GM21526 (cell line): ENCODE measurements at regions not wholly inside any gene's neighbourhood (a gene's known extent, or its start where the extent isn't known, plus 50 kb on each side); places are given as distances from the start of the nearest gene placed in this dataset.
"Not testable (repeated sequence)": the region's sequence is repeated elsewhere in the genome, so short reads cannot be mapped to it uniquely, and the experiment has no call there.

ENCODE experiments used
- ATAC-seq: cut with Tn5 transposase; IDR thresholded peaks from one replicate; pipeline ENCODE4 v1.9.1; 2021; ENCODE audit warnings: moderate library complexity; ENCODE audit not compliant: unreplicated experiment, low FRiP score

DNA sequence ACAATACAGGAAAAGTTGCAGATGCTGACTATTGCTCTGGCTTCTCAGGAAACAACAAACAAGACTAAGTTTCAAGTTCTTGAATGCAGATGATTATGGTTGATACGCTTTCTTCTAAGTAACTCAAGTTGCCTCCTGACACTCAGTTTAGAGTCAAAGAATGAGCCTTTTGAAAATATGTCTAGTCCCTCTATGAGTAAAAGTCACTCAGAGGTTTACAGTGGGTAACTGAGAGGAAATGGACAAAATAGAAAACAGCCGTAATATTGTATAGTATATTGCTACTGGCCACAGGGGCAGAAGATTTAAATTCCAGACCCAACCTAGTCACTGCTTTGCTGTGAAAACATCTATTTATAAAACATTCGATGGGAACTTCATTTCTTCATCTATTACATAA lies 280.0 kb upstream of the ID4 start:
- no peak for ATAC-seq

- ATAC-seq, result no peak
Measured at GRCh38 chr6:19558201-19558600, 279.0 kb upstream of the ID4 start.

GRCh38 chr6:19558934-19559333 lies 278.2 kb upstream of the ID4 start:
- ATAC-seq, result no peak

- no peak for ATAC-seq
Measured at GRCh38 chr6:19562468-19562867, 274.7 kb upstream of the ID4 start.

- ATAC-seq, result no peak
Measured at GRCh38 chr6:19569563-19569962, 267.6 kb upstream of the ID4 start.

GRCh38 chr6:19571176-19571575 lies 266.0 kb upstream of the ID4 start:
- ATAC-seq, result no peak

DNA sequence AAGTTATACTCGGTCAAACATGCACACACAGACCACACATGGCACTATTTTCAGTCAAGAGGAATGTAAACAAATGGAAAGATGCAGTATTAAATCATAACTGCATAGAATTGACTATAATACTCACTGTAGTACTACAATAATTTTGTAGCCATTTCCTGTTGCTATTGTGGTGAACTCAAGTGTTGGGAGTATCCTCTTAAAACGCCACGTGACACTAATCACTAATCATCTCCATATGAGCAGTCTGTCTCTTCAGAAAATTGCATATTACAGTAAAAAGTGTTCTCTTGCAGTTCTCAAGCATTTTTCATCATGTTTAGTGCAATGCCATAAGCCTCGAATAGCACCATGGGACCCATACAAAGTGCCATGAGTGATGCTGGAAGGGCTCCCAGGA lies 258.7 kb upstream of the ID4 start:
- no peak for ATAC-seq

GRCh38 chr6:19584207-19584606 lies 253.0 kb upstream of the ID4 start:
- ATAC-seq, result not testable (repeated sequence)

GRCh38 chr6:19587238-19587942 lies 249.8 kb upstream of the ID4 start:
- ATAC-seq, result no peak

GRCh38 chr6:19590501-19591131 lies 246.6 kb upstream of the ID4 start:
- ATAC-seq, result no peak

GRCh38 chr6:19597809-19598320 lies 239.3 kb upstream of the ID4 start:
- no peak for ATAC-seq

GRCh38 chr6:19599796-19600464 lies 237.2 kb upstream of the ID4 start:
- ATAC-seq, result no peak

DNA sequence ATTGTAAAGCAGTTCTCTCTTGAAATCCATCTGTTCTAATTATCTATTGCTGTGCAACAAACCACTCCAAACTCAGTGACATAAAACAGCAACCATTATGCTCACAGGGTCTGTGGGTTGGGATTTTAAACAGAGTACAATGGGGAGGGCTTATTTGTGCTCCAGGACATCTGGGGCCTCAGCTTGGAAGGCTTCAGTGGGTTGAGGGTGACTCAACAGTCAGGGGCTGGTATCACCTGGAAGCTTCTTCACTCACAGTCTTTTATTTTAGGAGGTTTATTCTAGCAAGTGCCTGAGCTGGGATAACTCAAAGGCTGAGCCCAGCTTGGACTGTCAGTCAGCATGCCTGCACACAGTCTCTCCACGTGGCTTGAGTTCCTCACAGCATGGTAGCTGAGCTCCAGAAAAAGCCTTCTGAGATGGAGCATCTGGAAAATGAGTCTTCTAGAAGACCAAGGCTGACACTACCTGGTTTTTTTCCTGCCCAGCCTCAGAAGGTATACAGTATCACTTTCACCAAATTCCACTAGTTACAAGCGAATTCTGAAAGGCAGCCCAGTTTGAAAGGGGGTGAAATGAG lies 234.6 kb upstream of the ID4 start:
- no peak for ATAC-seq

DNA sequence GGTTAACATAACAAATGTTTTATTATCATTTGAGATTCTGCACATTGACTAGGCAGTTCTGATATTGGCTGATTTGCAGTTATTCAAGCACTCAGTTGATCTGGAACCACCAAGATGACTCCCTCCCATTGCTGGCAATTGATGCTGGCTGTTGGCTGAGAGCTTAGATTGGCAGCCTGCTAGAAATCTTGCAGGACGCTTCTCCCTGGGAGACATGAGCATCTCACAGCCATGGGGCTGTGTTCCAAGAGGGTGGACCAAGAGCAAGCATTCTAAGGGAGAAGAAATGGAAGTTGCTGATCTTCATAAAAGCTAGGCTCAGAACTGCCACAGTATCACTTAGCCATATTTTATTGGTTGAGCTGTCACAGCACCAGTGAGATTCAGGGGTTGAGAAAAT lies 233.4 kb upstream of the ID4 start:
- ATAC-seq, result no peak

- ATAC-seq, result no peak
Measured at GRCh38 chr6:19605624-19606023, 231.5 kb upstream of the ID4 start.

GRCh38 chr6:19608546-19608945 lies 228.6 kb upstream of the ID4 start:
- ATAC-seq, result no peak

DNA sequence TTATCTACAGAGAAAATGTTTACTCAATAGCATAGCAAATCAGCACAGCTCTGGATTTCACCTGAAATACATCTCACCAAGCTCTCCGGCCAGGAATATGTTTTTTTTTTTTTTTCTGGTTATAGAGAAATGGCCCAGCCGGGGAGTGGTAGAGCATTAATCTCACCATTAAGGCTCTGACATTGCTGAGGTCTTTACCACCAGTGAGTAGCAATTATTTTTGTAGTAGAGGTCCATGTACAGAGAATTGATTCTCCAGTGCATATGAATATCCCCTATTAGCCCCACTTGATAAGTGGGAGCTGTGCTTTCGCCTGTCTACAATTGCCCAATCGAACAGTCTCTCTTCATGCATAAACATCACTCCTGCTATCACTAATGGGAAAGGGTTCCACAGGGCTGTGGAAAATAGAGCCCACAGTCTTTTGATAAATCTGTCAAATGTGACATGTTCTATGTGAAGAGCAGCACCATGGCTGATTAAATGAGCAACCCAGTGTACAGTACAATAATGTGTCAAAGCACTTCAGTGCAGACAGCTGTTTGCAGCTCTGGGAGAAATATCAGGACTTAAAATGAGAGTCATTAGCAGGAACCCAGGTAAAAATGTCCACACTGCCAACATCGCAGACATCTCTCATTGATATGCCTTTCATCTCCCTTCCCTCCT lies 227.1 kb upstream of the ID4 start:
- no peak for ATAC-seq

DNA sequence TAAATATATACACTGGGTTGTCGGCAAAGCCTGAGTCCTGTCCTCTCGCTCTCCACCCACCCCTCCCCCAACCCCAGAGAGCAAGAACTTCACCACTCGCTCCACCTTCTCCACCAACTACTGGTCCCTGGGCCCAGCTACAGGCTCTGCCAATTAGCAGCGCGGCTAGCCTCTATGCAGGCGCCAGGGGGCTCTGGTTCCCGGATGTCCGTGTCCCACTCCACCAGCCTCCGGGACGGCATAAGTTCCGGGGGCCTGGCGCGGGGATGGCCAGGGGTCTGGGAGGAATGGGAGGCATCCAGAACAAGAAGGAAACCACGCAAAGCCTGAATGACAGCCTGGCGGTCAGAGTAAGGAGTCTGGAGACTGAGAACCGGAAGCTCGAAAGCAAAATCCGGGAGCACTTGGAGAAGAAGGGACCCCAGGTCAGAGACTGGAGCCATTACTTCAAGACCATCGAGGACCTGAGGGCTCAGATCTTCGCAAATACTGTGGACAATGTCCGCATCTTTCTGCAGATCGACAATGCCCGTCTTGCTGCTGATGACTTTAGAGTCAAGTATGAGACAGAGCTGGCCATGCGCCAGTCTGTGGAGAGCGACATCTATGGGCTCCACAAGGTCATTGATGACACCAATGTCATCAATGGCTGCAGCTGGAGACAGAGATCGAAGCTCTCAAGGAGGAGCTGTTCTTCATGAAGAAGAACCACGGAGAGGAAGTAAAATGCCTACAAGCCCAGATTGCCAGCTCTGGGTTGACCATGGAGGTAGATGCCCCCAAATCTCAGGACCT lies 224.3 kb upstream of the ID4 start:
- not testable (repeated sequence) for ATAC-seq

DNA sequence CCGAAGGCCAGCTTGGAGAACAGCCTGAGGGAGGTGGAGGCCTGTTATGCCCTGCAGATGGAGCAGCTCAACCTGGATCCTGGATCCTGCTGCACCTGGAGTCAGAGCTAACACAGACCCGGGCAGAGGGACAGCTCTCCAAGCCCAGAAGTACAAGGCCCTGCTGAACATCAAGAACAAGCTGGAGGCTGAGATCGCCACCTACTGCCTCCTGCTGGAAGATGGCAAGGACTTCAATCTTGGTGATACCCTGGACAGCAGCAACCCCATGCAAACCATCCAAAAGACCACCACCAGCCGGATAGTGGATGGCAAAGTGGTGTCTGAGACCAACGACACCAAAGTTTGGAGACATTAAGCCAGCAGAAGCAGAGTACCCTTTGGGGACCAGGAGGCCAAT lies 223.5 kb upstream of the ID4 start:
- ATAC-seq, result no peak

GRCh38 chr6:19616022-19616421 lies 221.1 kb upstream of the ID4 start:
- ATAC-seq, result no peak
